ENCODE measurements at regions not wholly inside any gene's neighbourhood (a gene's known extent, or its start where the extent isn't known, plus 50 kb on each side); places are given as distances from the start of the nearest gene placed in this dataset.

- TF ChIP-seq CTCF (optimal IDR thresholded peaks at IDR 0.05 in 1 of 3, IDR thresholded peaks at IDR 0.05 in 1 of 3, conservative IDR thresholded peaks at IDR 0.05 in 1 of 3; ENCODE audit: extremely low read depth in 1 of 3, insufficient read depth in 2 of 3, low read length in 3 of 3) = no peak
- TF ChIP-seq EZH2 (IDR thresholded peaks at IDR 0.05; ENCODE audit: low read length) = no peak
Observed at GRCh38 chr5:36406023-36406422, 104.3 kb upstream of the RANBP3L start.

Measured in keratinocyte (primary cell).